ENCODE measurements at regions not wholly inside any gene's neighbourhood (a gene's known extent, or its start where the extent isn't known, plus 50 kb on each side); places are given as distances from the start of the nearest gene placed in this dataset.
A peak's percentile ranks its signal among the peaks of the same experiment; 100 is the strongest.

DNA sequence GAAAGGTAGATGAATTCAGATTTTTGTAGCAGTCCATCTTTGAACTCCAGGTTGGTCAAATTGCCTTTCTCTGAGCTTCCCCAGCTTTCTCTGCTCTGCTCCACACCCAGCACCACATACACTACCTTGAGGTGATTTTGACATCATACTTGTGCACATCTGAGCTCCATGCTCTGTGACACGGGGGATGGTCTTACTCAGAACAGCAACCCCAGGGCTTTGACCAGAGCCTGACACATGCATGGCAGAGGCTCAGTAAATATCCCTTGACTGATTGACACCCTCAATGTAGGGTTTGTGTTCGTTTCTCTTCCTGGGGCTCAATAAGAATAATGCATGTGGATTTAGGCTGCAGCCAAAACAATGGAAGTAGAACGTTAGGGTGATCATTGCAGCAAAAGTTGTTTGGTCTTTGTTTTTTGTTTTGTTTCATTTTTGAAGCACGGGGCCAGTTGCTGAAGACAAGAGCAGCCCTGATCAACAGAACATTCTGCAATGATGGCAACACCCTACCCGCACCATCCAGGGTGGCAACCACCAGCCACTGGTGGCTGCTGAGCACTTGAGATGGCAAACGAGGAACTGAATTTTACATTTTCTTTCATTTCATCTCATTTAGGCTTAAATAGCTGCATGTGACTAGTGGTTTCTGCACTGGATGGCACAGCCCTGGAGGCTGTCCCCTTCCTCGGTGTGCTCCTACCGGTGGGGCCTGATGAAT lies 224.8 kb upstream of the TNRC6C start (continued):
- no peak for TF ChIP-seq FOXP1 (CRISPR knock-in tag; IDR thresholded peaks at IDR 0.05; ENCODE audit: borderline replicate concordance)

DNA sequence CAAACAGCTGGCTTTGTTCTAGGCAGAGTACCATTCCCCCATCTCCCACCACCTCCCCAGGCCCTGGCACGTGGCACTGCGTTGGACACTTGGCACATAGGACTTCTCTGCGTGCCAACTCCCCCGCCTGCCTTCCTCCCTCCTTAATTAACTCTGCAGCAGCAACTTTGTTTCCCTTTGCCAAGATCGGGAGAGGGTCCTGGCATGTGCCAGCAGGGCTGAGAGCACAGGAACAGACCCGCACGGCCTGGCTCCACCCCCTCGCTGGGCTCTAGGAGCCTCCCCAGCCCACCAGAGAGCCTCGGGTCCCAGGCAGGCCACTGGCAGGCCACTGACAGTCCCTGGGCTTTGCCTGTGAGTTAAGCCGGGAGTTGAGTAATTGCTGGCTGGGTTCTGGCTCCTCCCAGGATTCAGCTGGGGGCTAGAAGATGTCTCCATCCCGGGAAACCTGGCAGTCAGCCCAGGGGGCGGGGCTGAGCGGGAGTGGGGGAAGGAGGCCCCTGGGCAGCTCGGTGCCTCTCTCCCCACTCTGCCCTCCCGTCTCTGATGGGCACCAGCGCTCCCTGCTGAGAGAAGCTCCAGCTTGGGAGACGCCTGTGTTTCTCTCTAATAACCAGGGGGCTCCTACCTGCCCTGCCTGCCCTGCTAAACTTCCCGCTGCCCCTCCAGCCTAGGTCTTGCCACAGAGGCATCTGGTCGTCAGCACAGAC lies 224.0 kb upstream of the TNRC6C start:
- POLR2A ChIA-PET: no interaction called here
- TF ChIP-seq ZNF263 (CRISPR knock-in tag; IDR thresholded peaks at IDR 0.05; ENCODE audit: low read depth): no peak
- TF ChIP-seq E2F4 (CRISPR knock-in tag; IDR thresholded peaks at IDR 0.05; ENCODE audit: borderline replicate concordance, low read depth): no peak
- TF ChIP-seq CDX4 (CRISPR knock-in tag; IDR thresholded peaks at IDR 0.05; ENCODE audit: borderline replicate concordance): no peak
- TF ChIP-seq, protein P1, sequence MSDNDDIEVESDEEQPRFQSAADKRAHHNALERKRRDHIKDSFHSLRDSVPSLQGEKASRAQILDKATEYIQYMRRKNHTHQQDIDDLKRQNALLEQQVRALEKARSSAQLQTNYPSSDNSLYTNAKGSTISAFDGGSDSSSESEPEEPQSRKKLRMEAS (CRISPR knock-in tag; IDR thresholded peaks at IDR 0.05): no peak
- TF ChIP-seq TCF7 (CRISPR knock-in tag; IDR thresholded peaks at IDR 0.05; ENCODE audit: low read depth): no peak
- TF ChIP-seq, protein P2, sequence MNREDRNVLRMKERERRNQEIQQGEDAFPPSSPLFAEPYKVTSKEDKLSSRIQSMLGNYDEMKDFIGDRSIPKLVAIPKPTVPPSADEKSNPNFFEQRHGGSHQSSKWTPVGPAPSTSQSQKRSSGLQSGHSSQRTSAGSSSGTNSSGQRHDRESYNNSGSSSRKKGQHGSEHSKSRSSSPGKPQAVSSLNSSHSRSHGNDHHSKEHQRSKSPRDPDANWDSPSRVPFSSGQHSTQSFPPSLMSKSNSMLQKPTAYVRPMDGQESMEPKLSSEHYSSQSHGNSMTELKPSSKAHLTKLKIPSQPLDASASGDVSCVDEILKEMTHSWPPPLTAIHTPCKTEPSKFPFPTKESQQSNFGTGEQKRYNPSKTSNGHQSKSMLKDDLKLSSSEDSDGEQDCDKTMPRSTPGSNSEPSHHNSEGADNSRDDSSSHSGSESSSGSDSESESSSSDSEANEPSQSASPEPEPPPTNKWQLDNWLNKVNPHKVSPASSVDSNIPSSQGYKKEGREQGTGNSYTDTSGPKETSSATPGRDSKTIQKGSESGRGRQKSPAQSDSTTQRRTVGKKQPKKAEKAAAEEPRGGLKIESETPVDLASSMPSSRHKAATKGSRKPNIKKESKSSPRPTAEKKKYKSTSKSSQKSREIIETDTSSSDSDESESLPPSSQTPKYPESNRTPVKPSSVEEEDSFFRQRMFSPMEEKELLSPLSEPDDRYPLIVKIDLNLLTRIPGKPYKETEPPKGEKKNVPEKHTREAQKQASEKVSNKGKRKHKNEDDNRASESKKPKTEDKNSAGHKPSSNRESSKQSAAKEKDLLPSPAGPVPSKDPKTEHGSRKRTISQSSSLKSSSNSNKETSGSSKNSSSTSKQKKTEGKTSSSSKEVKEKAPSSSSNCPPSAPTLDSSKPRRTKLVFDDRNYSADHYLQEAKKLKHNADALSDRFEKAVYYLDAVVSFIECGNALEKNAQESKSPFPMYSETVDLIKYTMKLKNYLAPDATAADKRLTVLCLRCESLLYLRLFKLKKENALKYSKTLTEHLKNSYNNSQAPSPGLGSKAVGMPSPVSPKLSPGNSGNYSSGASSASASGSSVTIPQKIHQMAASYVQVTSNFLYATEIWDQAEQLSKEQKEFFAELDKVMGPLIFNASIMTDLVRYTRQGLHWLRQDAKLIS (CRISPR knock-in tag; IDR thresholded peaks at IDR 0.05; ENCODE audit: borderline replicate concordance): no peak
- TF ChIP-seq FOXP4 (CRISPR knock-in tag; IDR thresholded peaks at IDR 0.05): no peak
- no peak for TF ChIP-seq MXD4 (CRISPR knock-in tag; IDR thresholded peaks at IDR 0.05; ENCODE audit: borderline replicate concordance)
- no peak for TF ChIP-seq HMGXB4 (CRISPR knock-in tag; IDR thresholded peaks at IDR 0.05)
- TF ChIP-seq, protein P3, sequence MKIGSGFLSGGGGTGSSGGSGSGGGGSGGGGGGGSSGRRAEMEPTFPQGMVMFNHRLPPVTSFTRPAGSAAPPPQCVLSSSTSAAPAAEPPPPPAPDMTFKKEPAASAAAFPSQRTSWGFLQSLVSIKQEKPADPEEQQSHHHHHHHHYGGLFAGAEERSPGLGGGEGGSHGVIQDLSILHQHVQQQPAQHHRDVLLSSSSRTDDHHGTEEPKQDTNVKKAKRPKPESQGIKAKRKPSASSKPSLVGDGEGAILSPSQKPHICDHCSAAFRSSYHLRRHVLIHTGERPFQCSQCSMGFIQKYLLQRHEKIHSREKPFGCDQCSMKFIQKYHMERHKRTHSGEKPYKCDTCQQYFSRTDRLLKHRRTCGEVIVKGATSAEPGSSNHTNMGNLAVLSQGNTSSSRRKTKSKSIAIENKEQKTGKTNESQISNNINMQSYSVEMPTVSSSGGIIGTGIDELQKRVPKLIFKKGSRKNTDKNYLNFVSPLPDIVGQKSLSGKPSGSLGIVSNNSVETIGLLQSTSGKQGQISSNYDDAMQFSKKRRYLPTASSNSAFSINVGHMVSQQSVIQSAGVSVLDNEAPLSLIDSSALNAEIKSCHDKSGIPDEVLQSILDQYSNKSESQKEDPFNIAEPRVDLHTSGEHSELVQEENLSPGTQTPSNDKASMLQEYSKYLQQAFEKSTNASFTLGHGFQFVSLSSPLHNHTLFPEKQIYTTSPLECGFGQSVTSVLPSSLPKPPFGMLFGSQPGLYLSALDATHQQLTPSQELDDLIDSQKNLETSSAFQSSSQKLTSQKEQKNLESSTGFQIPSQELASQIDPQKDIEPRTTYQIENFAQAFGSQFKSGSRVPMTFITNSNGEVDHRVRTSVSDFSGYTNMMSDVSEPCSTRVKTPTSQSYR (CRISPR knock-in tag; IDR thresholded peaks at IDR 0.05): no peak
- no peak for TF ChIP-seq KAT7 (CRISPR knock-in tag; IDR thresholded peaks at IDR 0.05; ENCODE audit: borderline replicate concordance)
- TF ChIP-seq PRRX2 (CRISPR knock-in tag; IDR thresholded peaks at IDR 0.05): no peak
- Mint-ChIP-seq H3K27me3 (ENCODE audit: low read depth) (peaks cover 27% of the 10 kb centered on the region), H3K4me1 (peaks cover 22% of the 10 kb centered on the region), H3K27ac (no peak overlapping the region), H3K4me3 (no peak overlapping the region), H3K9me3 (peaks cover 31% of the 10 kb centered on the region), H3K36me3 (peaks cover 24% of the 10 kb centered on the region)
- DNase-seq (ENCODE audit: low spot score) (peak; percentile 47), ATAC-seq (peak; percentile 79)
- CTCF ChIA-PET: interaction anchor here (0.7 to 1.0 kb wide), 3 partner anchors 192 to 305 kb away, joined by 3 read pairs; no protein-coding TSS in a partner anchor

Measured in WTC11 (cell line).